ENCODE measurements at regions not wholly inside any gene's neighbourhood (a gene's known extent, or its start where the extent isn't known, plus 50 kb on each side); places are given as distances from the start of the nearest gene placed in this dataset.

DNA sequence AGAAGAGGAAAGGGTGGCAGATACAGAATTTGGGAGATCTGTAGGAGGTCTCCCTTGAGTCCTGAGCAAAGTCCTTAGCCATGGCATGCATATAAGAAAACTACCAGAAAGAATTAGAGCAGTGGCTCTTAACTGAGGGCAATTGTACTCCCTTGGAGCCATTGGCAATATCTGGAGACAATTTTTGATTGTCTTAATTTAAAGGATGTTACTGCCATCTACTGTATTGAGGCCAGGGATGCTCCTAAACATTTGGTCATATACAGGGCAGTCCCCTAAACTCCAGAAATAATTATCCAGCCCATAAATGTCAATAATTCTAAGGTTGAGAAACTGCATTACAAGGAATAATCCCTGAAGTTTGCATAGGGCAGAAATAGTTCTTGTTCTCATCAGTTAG, 136.4 kb upstream of the ODAD2 start:
- H3K36me3 ChIP-seq (ENCODE audit: control insufficient read depth in 2 of 2, insufficient read depth in 1 of 2, low read length in 2 of 2): no peaks in the 10 kb centered on the region
- H3K4me3 ChIP-seq (ENCODE audit: low read depth, low read length): no peak overlapping the region
- ChIA-PET POLR2A (no interaction called here), CTCF (no interaction called here)
- no peak overlapping the region for H3K27ac ChIP-seq (ENCODE audit: extremely low read depth, low read depth, low read length)
- TF ChIP-seq, protein P1, sequence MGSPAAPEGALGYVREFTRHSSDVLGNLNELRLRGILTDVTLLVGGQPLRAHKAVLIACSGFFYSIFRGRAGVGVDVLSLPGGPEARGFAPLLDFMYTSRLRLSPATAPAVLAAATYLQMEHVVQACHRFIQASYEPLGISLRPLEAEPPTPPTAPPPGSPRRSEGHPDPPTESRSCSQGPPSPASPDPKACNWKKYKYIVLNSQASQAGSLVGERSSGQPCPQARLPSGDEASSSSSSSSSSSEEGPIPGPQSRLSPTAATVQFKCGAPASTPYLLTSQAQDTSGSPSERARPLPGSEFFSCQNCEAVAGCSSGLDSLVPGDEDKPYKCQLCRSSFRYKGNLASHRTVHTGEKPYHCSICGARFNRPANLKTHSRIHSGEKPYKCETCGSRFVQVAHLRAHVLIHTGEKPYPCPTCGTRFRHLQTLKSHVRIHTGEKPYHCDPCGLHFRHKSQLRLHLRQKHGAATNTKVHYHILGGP (tag by site-specific recombination; IDR thresholded peaks at IDR 0.05): no peak
- TF ChIP-seq ZNF26 (tag by site-specific recombination; IDR thresholded peaks at IDR 0.05): no peak
- TF ChIP-seq ZNF610 (tag by site-specific recombination; IDR thresholded peaks at IDR 0.05; ENCODE audit: borderline replicate concordance): no peak
- TF ChIP-seq ZNF184 (tag by site-specific recombination; IDR thresholded peaks at IDR 0.05): no peak
- no peak for TF ChIP-seq ZNF514 (tag by site-specific recombination; IDR thresholded peaks at IDR 0.05)
- TF ChIP-seq ZSCAN30 (tag by site-specific recombination; IDR thresholded peaks at IDR 0.05): no peak
- no peak for TF ChIP-seq ZNF585B (tag by site-specific recombination; IDR thresholded peaks at IDR 0.05)
- no peak for TF ChIP-seq ZNF157 (tag by site-specific recombination; IDR thresholded peaks at IDR 0.05)
- TF ChIP-seq ZNF366 (tag by site-specific recombination; conservative IDR thresholded peaks at IDR 0.05): no peak
- TF ChIP-seq, protein P2, sequence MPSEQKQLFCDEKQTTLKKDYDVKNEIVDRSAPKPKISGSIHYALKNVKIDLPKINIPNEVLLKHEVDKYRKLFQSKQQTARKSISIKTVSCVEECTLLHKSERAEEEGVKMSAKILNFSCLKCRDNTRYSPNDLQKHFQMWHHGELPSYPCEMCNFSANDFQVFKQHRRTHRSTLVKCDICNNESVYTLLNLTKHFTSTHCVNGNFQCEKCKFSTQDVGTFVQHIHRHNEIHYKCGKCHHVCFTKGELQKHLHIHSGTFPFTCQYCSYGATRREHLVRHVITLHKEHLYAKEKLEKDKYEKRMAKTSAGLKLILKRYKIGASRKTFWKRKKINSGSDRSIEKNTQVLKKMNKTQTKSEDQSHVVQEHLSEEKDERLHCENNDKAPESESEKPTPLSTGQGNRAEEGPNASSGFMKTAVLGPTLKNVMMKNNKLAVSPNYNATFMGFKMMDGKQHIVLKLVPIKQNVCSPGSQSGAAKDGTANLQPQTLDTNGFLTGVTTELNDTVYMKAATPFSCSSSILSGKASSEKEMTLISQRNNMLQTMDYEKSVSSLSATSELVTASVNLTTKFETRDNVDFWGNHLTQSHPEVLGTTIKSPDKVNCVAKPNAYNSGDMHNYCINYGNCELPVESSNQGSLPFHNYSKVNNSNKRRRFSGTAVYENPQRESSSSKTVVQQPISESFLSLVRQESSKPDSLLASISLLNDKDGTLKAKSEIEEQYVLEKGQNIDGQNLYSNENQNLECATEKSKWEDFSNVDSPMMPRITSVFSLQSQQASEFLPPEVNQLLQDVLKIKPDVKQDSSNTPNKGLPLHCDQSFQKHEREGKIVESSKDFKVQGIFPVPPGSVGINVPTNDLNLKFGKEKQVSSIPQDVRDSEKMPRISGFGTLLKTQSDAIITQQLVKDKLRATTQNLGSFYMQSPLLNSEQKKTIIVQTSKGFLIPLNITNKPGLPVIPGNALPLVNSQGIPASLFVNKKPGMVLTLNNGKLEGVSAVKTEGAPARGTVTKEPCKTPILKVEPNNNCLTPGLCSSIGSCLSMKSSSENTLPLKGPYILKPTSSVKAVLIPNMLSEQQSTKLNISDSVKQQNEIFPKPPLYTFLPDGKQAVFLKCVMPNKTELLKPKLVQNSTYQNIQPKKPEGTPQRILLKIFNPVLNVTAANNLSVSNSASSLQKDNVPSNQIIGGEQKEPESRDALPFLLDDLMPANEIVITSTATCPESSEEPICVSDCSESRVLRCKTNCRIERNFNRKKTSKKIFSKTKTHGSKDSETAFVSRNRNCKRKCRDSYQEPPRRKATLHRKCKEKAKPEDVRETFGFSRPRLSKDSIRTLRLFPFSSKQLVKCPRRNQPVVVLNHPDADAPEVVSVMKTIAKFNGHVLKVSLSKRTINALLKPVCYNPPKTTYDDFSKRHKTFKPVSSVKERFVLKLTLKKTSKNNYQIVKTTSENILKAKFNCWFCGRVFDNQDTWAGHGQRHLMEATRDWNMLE (tag by site-specific recombination; conservative IDR thresholded peaks at IDR 0.05; ENCODE audit: low read depth): no peak
- TF ChIP-seq ZNF626 (tag by site-specific recombination; IDR thresholded peaks at IDR 0.05): no peak
- no peak for TF ChIP-seq PBX3 (CRISPR knock-in tag; IDR thresholded peaks at IDR 0.05)
- no peak for TF ChIP-seq ZNF677 (tag by site-specific recombination; IDR thresholded peaks at IDR 0.05)
- no peak for TF ChIP-seq ZBTB7A (tag by site-specific recombination; IDR thresholded peaks at IDR 0.05; ENCODE audit: low read depth)
- TF ChIP-seq ZNF221 (tag by site-specific recombination; IDR thresholded peaks at IDR 0.05; ENCODE audit: borderline replicate concordance): no peak
- no peak for TF ChIP-seq TCF7L2 (IDR thresholded peaks at IDR 0.05; ENCODE audit: borderline replicate concordance, low read depth, low read length)
- no peak for TF ChIP-seq ZBTB48 (tag by site-specific recombination; IDR thresholded peaks at IDR 0.05)
- H3K4me1 ChIP-seq (ENCODE audit: control insufficient read depth, insufficient read depth, low read length): no peaks in the 10 kb centered on the region
- no peaks in the 10 kb centered on the region for H3K9me3 ChIP-seq (ENCODE audit: control insufficient read depth, insufficient read depth, low read depth, low read length)

DNA sequence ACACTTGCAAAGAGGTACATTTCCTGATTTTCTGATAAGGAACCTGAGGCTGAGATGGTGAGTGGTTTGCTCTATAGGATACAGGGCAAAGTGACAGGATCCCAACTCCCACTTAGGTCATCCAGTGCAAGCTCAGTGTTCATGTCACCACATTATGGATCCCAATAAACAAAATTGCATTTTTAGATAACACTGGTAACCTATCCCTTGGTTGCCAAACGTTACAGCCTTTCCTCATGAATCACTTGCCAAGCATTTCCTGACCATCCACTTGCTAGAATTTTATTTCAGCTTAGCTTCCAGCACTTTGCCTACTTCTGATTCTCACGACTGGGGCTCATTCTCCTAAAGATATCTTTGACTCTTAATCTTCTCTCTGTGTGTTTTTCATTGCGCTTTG, 131.4 kb upstream of the ODAD2 start:
- CTCF ChIA-PET: no interaction called here
- Histone ChIP-seq H3K4me3 (ENCODE audit: low read depth, low read length) (no peak overlapping the region), H3K4me1 (ENCODE audit: control insufficient read depth, insufficient read depth, low read length) (no peaks in the 10 kb centered on the region), H3K9me3 (ENCODE audit: control insufficient read depth, insufficient read depth, low read depth, low read length) (no peaks in the 10 kb centered on the region), H3K36me3 (ENCODE audit: control insufficient read depth in 2 of 2, insufficient read depth in 1 of 2, low read length in 2 of 2) (no peaks in the 10 kb centered on the region), H3K27ac (ENCODE audit: extremely low read depth, low read depth, low read length) (no peak overlapping the region)
- no peak for TF ChIP-seq ZBTB21 (tag by site-specific recombination; IDR thresholded peaks at IDR 0.05)
- no peak for TF ChIP-seq CTCF (tag by site-specific recombination; IDR thresholded peaks at IDR 0.05)
- TF ChIP-seq ZNF18 (tag by site-specific recombination; IDR thresholded peaks at IDR 0.05): no peak
- TF ChIP-seq ZNF211 (tag by site-specific recombination; IDR thresholded peaks at IDR 0.05; ENCODE audit: low read depth): no peak
- no peak for TF ChIP-seq ZBTB1 (tag by site-specific recombination; IDR thresholded peaks at IDR 0.05)
- TF ChIP-seq ZNF670 (tag by site-specific recombination; IDR thresholded peaks at IDR 0.05; ENCODE audit: low read depth): no peak
- no peak for TF ChIP-seq KLF10 (tag by site-specific recombination; IDR thresholded peaks at IDR 0.05)
- POLR2A ChIA-PET: no interaction called here
